IMR-90 (cell line): ENCODE measurements at regions not wholly inside any gene's neighbourhood (a gene's known extent, or its start where the extent isn't known, plus 50 kb on each side); places are given as distances from the start of the nearest gene placed in this dataset.
A peak's percentile ranks its signal among the peaks of the same experiment; 100 is the strongest.

Experiments used
- ATAC-seq: fragments of 200-7000 bp; cut with Tn5 transposase; 2 replicates; pipeline ENCODE4 v1.9.1; 2020; ENCODE audit warnings: low read depth, mild to moderate bottlenecking, moderate library complexity
- BruUV-seq: library from RNA; stranded (reverse); fragments of 400-500 nt; replicated peaks from 2 replicates; lab custom pipeline; 2021; lab: Mats Ljungman, UMichigan
- CTCF ChIA-PET: fragments of 300-600 bp; formaldehyde crosslinking; extraction: SDS; loops from one replicate; lab custom pipeline; 2021; ENCODE audit warnings: antibody characterized with exemption; lab: Yijun Ruan, JAX
- POLR2A ChIA-PET: fragments of 300-600 bp; sonication (Branson Sonifier 250); formaldehyde crosslinking; loops from one replicate; lab custom pipeline; 2022; ENCODE audit warnings: antibody characterized with exemption; ENCODE audit not compliant: unreplicated experiment; lab: Charles Lee
- DNase-seq: peaks from one replicate; pipeline ENCODE4 v3.0.0; 2013
- H2AFZ ChIP-seq: replicated peaks from 2 replicates; pipeline ENCODE3; 2013; ENCODE audit warnings: low read length, mild to moderate bottlenecking; ENCODE audit not compliant: poor library complexity
- H2AK5ac ChIP-seq: 2 replicates; pipeline ENCODE4 v1.6.1; 2013; ENCODE audit warnings: low read depth, low read length, inconsistent platforms
- H2AK9ac ChIP-seq: replicated peaks from 2 replicates; pipeline ENCODE3; 2013; ENCODE audit warnings: mild to moderate bottlenecking, low read depth, low read length, moderate library complexity; ENCODE audit not compliant: poor library complexity
- H2BK120ac ChIP-seq: 2 replicates; pipeline ENCODE4 v1.6.1; 2013; ENCODE audit warnings: low read depth, low read length, inconsistent platforms
- H2BK15ac ChIP-seq: 3 replicates; pipeline ENCODE4 v1.6.1; 2013; ENCODE audit warnings: low read depth, low read length, inconsistent platforms
- H2BK20ac ChIP-seq: 2 replicates; pipeline ENCODE4 v1.6.1; 2013; ENCODE audit warnings: low read depth, mild to moderate bottlenecking, inconsistent platforms, low read length, moderate library complexity
- H2BK5ac ChIP-seq: 2 replicates; pipeline ENCODE4 v1.6.1; 2013; ENCODE audit warnings: mild to moderate bottlenecking, low read depth, low read length, inconsistent platforms; ENCODE audit not compliant: poor library complexity, severe bottlenecking
- H3K14ac ChIP-seq: replicated peaks from 2 replicates; pipeline ENCODE4 v1.6.1; 2013; ENCODE audit warnings: low read depth, low read length, inconsistent platforms
- H3K18ac ChIP-seq: 2 replicates; pipeline ENCODE4 v1.6.1; 2013; ENCODE audit warnings: low read depth, low read length, control low read depth
- H3K23ac ChIP-seq: 2 replicates; pipeline ENCODE4 v1.6.1; 2013; ENCODE audit warnings: low read depth, low read length, inconsistent platforms
- H3K27ac ChIP-seq: 2 replicates; pipeline ENCODE4 v1.5.1; 2013; ENCODE audit warnings: mild to moderate bottlenecking, control low read depth, low read length; ENCODE audit not compliant: insufficient read depth
- H3K27me3 ChIP-seq: 2 replicates; pipeline ENCODE4 v1.6.1; 2013; ENCODE audit warnings: low read length; ENCODE audit not compliant: control insufficient read depth, insufficient read depth
- H3K36me3 ChIP-seq: 2 replicates; pipeline ENCODE4 v1.6.1; 2013; ENCODE audit warnings: low read length, mixed read lengths; ENCODE audit not compliant: control insufficient read depth, insufficient read depth
- H3K4ac ChIP-seq: 2 replicates; pipeline ENCODE4 v1.6.1; 2013; ENCODE audit warnings: low read depth, low read length, inconsistent platforms
- H3K4me1 ChIP-seq: 2 replicates; pipeline ENCODE4 v1.6.1; 2013; ENCODE audit warnings: low read length, mixed read lengths; ENCODE audit not compliant: control insufficient read depth, insufficient read depth
- H3K4me2 ChIP-seq: 2 replicates; pipeline ENCODE4 v1.6.1; 2013; ENCODE audit warnings: low read depth, mild to moderate bottlenecking, control low read depth, low read length, moderate library complexity
- H3K4me3 ChIP-seq: 2 replicates; pipeline ENCODE4 v1.5.1; 2013; ENCODE audit warnings: low read depth, mild to moderate bottlenecking, control low read depth, low read length, moderate library complexity; ENCODE audit not compliant: insufficient read depth
- H3K56ac ChIP-seq: 2 replicates; pipeline ENCODE4 v1.6.1; 2013; ENCODE audit warnings: low read length, inconsistent platforms; ENCODE audit not compliant: insufficient read depth; ENCODE audit errors: extremely low read depth
- H3K79me1 ChIP-seq, 2 experiments: 2 replicates each; pipeline ENCODE4 v1.6.1; 2013; ENCODE audit warnings: low read length in 2 of 2, inconsistent platforms in 1 of 2, low read depth in 1 of 2
- H3K9ac ChIP-seq: 2 replicates; pipeline ENCODE4 v1.6.1; 2013; ENCODE audit warnings: low read depth, low read length, control low read depth
- H3K9me1 ChIP-seq: 2 replicates; pipeline ENCODE4 v1.6.1; 2013; ENCODE audit warnings: low read length, inconsistent platforms; ENCODE audit not compliant: insufficient read depth
- H3K9me3 ChIP-seq: 2 replicates; pipeline ENCODE4 v1.6.1; 2013; ENCODE audit warnings: low read length; ENCODE audit not compliant: control insufficient read depth, insufficient read depth
- H4K20me1 ChIP-seq: 2 replicates; pipeline ENCODE4 v1.6.1; 2013; ENCODE audit warnings: low read length, inconsistent platforms; ENCODE audit not compliant: insufficient read depth
- H4K5ac ChIP-seq: 2 replicates; pipeline ENCODE4 v1.6.1; 2013; ENCODE audit warnings: mild to moderate bottlenecking, low read depth, low read length, control low read depth
- H4K8ac ChIP-seq, 2 experiments: 2 replicates each; pipeline ENCODE4 v1.6.1; 2013; ENCODE audit warnings: low read depth in 2 of 2, low read length in 2 of 2, control low read depth in 1 of 2, inconsistent platforms in 1 of 2
- H4K91ac ChIP-seq: 2 replicates; pipeline ENCODE4 v1.6.1; 2013; ENCODE audit warnings: low read depth, low read length, inconsistent platforms; ENCODE audit not compliant: insufficient read depth
- BHLHE40 ChIP-seq: fragments of 150-350 bp; IDR thresholded peaks from 2 replicates; pipeline ENCODE4 v1.6.1; 2016; ENCODE audit warnings: mild to moderate bottlenecking, low read depth, low read length
- CEBPB ChIP-seq: IDR thresholded peaks from 2 replicates; pipeline ENCODE4 v1.6.1; 2012; ENCODE audit warnings: low read depth, low read length, improper control_type of control experiment
- FOS ChIP-seq: fragments of 150-350 bp; IDR thresholded peaks from 2 replicates; pipeline ENCODE4 v1.6.1; 2016; ENCODE audit warnings: low read depth, low read length
- MXI1 ChIP-seq: IDR thresholded peaks from 2 replicates; pipeline ENCODE4 v1.6.1; 2012; ENCODE audit warnings: low read depth, mild to moderate bottlenecking, low read length, moderate library complexity, borderline replicate concordance
- RCOR1 ChIP-seq: IDR thresholded peaks from 2 replicates; pipeline ENCODE4 v1.6.1; 2012; ENCODE audit warnings: mild to moderate bottlenecking, low read length, improper control_type of control experiment; ENCODE audit not compliant: insufficient replicate concordance
- WGBS, 2 experiments: methylation state at CpG; one replicate each; pipeline versions ENCODE4 v1.1.5 to v1.1.7; 2013; ENCODE audit warnings: missing lambda C conversion rate in 2 of 2; ENCODE audit not compliant: insufficient read length in 1 of 2; ENCODE audit errors: extremely low coverage in 2 of 2; 5-methylcytosine and 5-hydroxymethylcytosine counted together
- dilution Hi-C: fragments of 300-500 bp; cut with HindIII; formaldehyde crosslinking; loops from one replicate; pipeline ENCODE4 v1.14.3; 2018; ENCODE audit warnings: low sequenced_read_pairs; ENCODE audit not compliant: unreplicated experiment
- in situ Hi-C: fragments of 300-500 bp; cut with MboI; formaldehyde crosslinking; loops from 3 replicates; pipeline ENCODE4 v1.14.3; 2019; ENCODE audit warnings: low sequenced_read_pairs, inconsistent platforms, mixed read lengths
- intact Hi-C: fragments of 100-400 bp; cut with micrococcal nuclease; formaldehyde crosslinking; loops from 2 replicates; pipeline ENCODE4 v1.10.0; 2022
- TF ChIP-seq, protein P1 (sequence below): fragments of 150-350 bp; IDR thresholded peaks from 2 replicates; pipeline ENCODE4 v1.6.1; 2017; ENCODE audit warnings: mild to moderate bottlenecking, antibody characterized with exemption, low read length, low read depth

DNA sequence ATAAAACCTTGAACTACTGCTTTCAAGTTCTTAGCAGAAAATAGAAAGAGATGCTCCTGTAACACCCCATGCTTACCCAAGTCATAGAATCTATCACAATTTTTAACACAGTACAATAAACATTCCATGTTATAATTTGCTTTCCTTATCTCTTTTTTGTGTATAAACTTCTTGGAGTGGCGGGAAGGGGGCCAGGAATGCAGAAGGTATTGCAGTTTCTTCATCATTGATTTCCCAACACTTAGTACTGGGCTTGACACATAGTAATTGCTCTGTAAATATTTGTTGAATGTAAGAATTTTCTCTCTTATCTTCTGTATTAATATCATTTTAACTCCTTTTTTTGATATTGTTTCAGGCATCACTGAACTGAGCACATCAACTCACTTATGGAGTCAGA, 535.8 kb downstream of the KCTD12 start:
- H4K8ac ChIP-seq = no peak overlapping the region
- no peak overlapping the region for H3K4me3 ChIP-seq
- 0 out of 2 replicates have a peak overlapping the region, but pooled peaks have one; percentile 44 for H3K18ac ChIP-seq
- no peak overlapping the region for H3K23ac ChIP-seq
- TF ChIP-seq, protein P1, sequence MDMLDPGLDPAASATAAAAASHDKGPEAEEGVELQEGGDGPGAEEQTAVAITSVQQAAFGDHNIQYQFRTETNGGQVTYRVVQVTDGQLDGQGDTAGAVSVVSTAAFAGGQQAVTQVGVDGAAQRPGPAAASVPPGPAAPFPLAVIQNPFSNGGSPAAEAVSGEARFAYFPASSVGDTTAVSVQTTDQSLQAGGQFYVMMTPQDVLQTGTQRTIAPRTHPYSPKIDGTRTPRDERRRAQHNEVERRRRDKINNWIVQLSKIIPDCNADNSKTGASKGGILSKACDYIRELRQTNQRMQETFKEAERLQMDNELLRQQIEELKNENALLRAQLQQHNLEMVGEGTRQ = no peak
- no peak for TF ChIP-seq FOS
- TF ChIP-seq RCOR1 = no peak
- TF ChIP-seq CEBPB = 0 out of 2 replicates have a peak, but pooled peaks have one; percentile 6
- TF ChIP-seq MXI1 = no peak
- TF ChIP-seq BHLHE40 = no peak
- DNase-seq (peak; percentile 16), ATAC-seq (peak; percentile 53)
- no peaks in the 10 kb centered on the region for H3K9me1 ChIP-seq
- H2AK5ac ChIP-seq = no peak overlapping the region
- no peak overlapping the region for H2BK20ac ChIP-seq
- no peaks in the 10 kb centered on the region for H3K36me3 ChIP-seq
- no peak overlapping the region for H3K14ac ChIP-seq
- dilution Hi-C loops (no loop called here), in situ Hi-C loops (no loop called here), intact Hi-C loops (no loop called here)
- H2AFZ ChIP-seq = no peak overlapping the region
- H3K56ac ChIP-seq = no peak overlapping the region
- no peak overlapping the region for H2BK15ac ChIP-seq
- CTCF ChIA-PET = no interaction called here
- H3K4ac ChIP-seq = no peak overlapping the region
- no peaks in the 10 kb centered on the region; the same call in 1 of the 2 replicates for H3K27me3 ChIP-seq
- no peak overlapping the region for H3K9ac ChIP-seq
- H4K5ac ChIP-seq = no peak overlapping the region
- WGBS, 2 experiments = no CpG with 5 or more reads among the region's 1 CpG
- POLR2A ChIA-PET = no interaction called here
- H2BK5ac ChIP-seq = no peak overlapping the region
- no peak overlapping the region for H2BK120ac ChIP-seq
- H4K20me1 ChIP-seq = no peaks in the 10 kb centered on the region
- H3K79me1 ChIP-seq = no peaks in the 10 kb centered on the region
- H3K4me1 ChIP-seq = no peaks in the 10 kb centered on the region; the same call in 1 of the 2 replicates
- peak overlapping the region; percentile 15; the same call in 1 of the 2 replicates for H3K4me2 ChIP-seq
- no TSS peak for BruUV-seq
- H4K91ac ChIP-seq = no peak overlapping the region
- no peaks in the 10 kb centered on the region for H3K9me3 ChIP-seq
- peak overlapping the region; percentile 67; the same call in 1 of the 2 replicates for H3K27ac ChIP-seq
- H2AK9ac ChIP-seq = no peak overlapping the region
